K562 (cell line): ENCODE measurements at regions not wholly inside any gene's neighbourhood (a gene's known extent, or its start where the extent isn't known, plus 50 kb on each side); places are given as distances from the start of the nearest gene placed in this dataset.

ENCODE experiments used
- ATAC-seq: fragments of 200-7000 bp; cut with Tn5 transposase; 3 replicates; pipeline ENCODE4 v1.9.1; 2020; ENCODE audit warnings: moderate library complexity
- BruUV-seq: library from RNA; stranded (reverse); fragments of 400-500 nt; replicated peaks from 2 replicates; lab custom pipeline; 2021; lab: Mats Ljungman, UMichigan
- CTCF ChIA-PET: fragments of 300-600 bp; formaldehyde crosslinking; extraction: SDS; loops from one replicate; lab custom pipeline; 2021; ENCODE audit warnings: low intra/inter-chr PET ratio; lab: Yijun Ruan, JAX
- POLR2A ChIA-PET: fragments of 300-600, 350-650 bp; sonication (Branson Sonifier 250); formaldehyde crosslinking; extraction: SDS; loops from one replicate; lab custom pipeline; 2021; ENCODE audit warnings: antibody characterized with exemption, inconsistent platforms; lab: Yijun Ruan, JAX
- DNase-seq, 4 experiments: peaks; one replicate each; pipeline versions ENCODE4 v3.0.0 to v3.0.0-alpha.2; 2011 to 2018; ENCODE audit warnings: low spot score in 3 of 4, mixed read lengths in 3 of 4; ENCODE audit errors: extremely low read depth in 1 of 4
- FAIRE-seq: peaks from 2 replicates; lab custom pipeline; 2011; peaks lifted over from hg19 to GRCh38; lab: Jason Lieb, UNC
- H2AFZ ChIP-seq: 2 replicates; pipeline ENCODE4 v1.6.0; 2011; ENCODE audit warnings: low read depth, low read length, control low read depth, inconsistent platforms
- H3K27ac ChIP-seq: fragments of 200-600 bp; 3 replicates; pipeline ENCODE4 v1.8.0; 2011; ENCODE audit warnings: low read depth, mild to moderate bottlenecking, control low read depth, inconsistent platforms, low read length, moderate library complexity, mixed read lengths; ENCODE audit errors: extremely low read depth
- H3K27me3 ChIP-seq, 2 experiments: fragments of 300-600 bp in 1 of 2; 2 replicates in 1 of 2; 3 replicates in 1 of 2; pipeline versions ENCODE4 v1.6.0 to v1.8.0; 2011; ENCODE audit warnings: inconsistent platforms in 2 of 2, low read length in 2 of 2, mild to moderate bottlenecking in 1 of 2, mixed read lengths in 1 of 2, moderate library complexity in 1 of 2; ENCODE audit not compliant: control insufficient read depth in 2 of 2, insufficient read depth in 2 of 2
- H3K36me3 ChIP-seq: fragments of 300-600 bp; 3 replicates; pipeline ENCODE4 v1.8.0; 2011; ENCODE audit warnings: mild to moderate bottlenecking, low read length, inconsistent platforms; ENCODE audit not compliant: control insufficient read depth, insufficient read depth
- H3K4me1 ChIP-seq, 2 experiments: fragments of 200-600 bp in 1 of 2; replicated peaks in 1 of 2; 2 replicates in 1 of 2; 3 replicates in 1 of 2; pipeline versions ENCODE4 v1.5.1 to v1.8.0; 2011; ENCODE audit warnings: inconsistent platforms in 2 of 2, low read length in 2 of 2, mild to moderate bottlenecking in 1 of 2, mixed read lengths in 1 of 2, moderate library complexity in 1 of 2; ENCODE audit not compliant: control insufficient read depth in 2 of 2, insufficient read depth in 2 of 2
- H3K4me2 ChIP-seq: 2 replicates; pipeline ENCODE4 v1.6.1; 2011; ENCODE audit warnings: low read length, control low read depth, inconsistent platforms, mixed read lengths; ENCODE audit not compliant: insufficient read depth
- H3K4me3 ChIP-seq: fragments of 200-600 bp; sonication (generic), shearing (Covaris generic); 2 replicates; pipeline ENCODE4 v1.5.1; 2016; ENCODE audit warnings: control low read depth, inconsistent platforms
- H3K79me2 ChIP-seq: fragments of 200-600 bp; 3 replicates; pipeline ENCODE4 v1.8.0; 2011; ENCODE audit warnings: low read length, inconsistent platforms; ENCODE audit not compliant: control insufficient read depth, insufficient read depth
- H3K9ac ChIP-seq, 2 experiments: 2 replicates each; pipeline versions ENCODE4 v1.6.0 to v1.6.1; 2011; ENCODE audit warnings: low read depth in 2 of 2, low read length in 2 of 2, control low read depth in 1 of 2, inconsistent platforms in 1 of 2, mild to moderate bottlenecking in 1 of 2, mixed read lengths in 1 of 2; ENCODE audit not compliant: insufficient read depth in 1 of 2
- H3K9me1 ChIP-seq: one replicate; pipeline ENCODE4 v1.6.0; 2011; ENCODE audit warnings: inconsistent platforms, mild to moderate bottlenecking, low read length, moderate library complexity; ENCODE audit not compliant: control insufficient read depth, insufficient read depth
- H3K9me3 ChIP-seq: replicated peaks from 2 replicates; pipeline ENCODE4 v1.5.1; 2011; ENCODE audit warnings: low read depth, low read length, inconsistent platforms; ENCODE audit not compliant: control insufficient read depth, insufficient read depth
- H4K20me1 ChIP-seq: replicated peaks from 2 replicates; pipeline ENCODE4 v1.6.1; 2011; ENCODE audit warnings: low read length, inconsistent platforms, mixed read lengths; ENCODE audit not compliant: control insufficient read depth, insufficient read depth
- RNF2 ChIP-seq: sonication (generic); IDR thresholded peaks from 2 replicates; pipeline ENCODE4 v1.6.1; 2016
- STAT5B ChIP-seq: fragments of 250-450 bp; sonication (Bioruptor Pico); IDR thresholded peaks from 2 replicates; pipeline ENCODE4 v1.8.0; 2021; ENCODE audit warnings: mild to moderate bottlenecking, inconsistent platforms
- TFE3 ChIP-seq: fragments of 450-650 bp; formaldehyde crosslinking; IDR thresholded peaks from 2 replicates; pipeline ENCODE4 v1.4.0; 2020; ENCODE audit warnings: mild to moderate bottlenecking, mixed read lengths
- WGBS: fragments of 100-300 bp; shearing (Covaris generic); methylation state at CpG from one replicate; pipeline ENCODE4 v1.1.6; 2016; ENCODE audit warnings: low coverage, mixed read lengths; ENCODE audit not compliant: insufficient coverage; ENCODE audit errors: missing lambda C conversion rate; 5-methylcytosine and 5-hydroxymethylcytosine counted together
- in situ Hi-C: fragments of 300-500 bp; cut with MboI; formaldehyde crosslinking; loops from 4 replicates; pipeline ENCODE4 v1.15.0; 2018; ENCODE audit warnings: inconsistent platforms, mixed read lengths
- intact Hi-C: fragments of 100-400 bp; cut with micrococcal nuclease; formaldehyde crosslinking; loops from 2 replicates; pipeline ENCODE4 v1.14.2; 2022
- TF ChIP-seq, protein P1 (sequence below): fragments of 450-650 bp; IDR thresholded peaks from 2 replicates; pipeline ENCODE4 v1.6.1; 2016

- in situ Hi-C loops: no loop called here
Observed at GRCh38 chr2:43104763-43105162, 121.6 kb downstream of the ZFP36L2 start.

More at GRCh38 chr2:43104763-43105162, 121.6 kb downstream of the ZFP36L2 start:
- Histone ChIP-seq H3K4me2 (no peak overlapping the region), H3K27me3 (no peaks in the 10 kb centered on the region), H3K4me1 (peaks cover 12 to 19% of the 10 kb centered on the region in 2 experiments), H3K9ac (no peak overlapping the region), H3K9me3 (no peaks in the 10 kb centered on the region), H4K20me1 (no peaks in the 10 kb centered on the region), H3K9me1 (no peaks in the 10 kb centered on the region), H3K27ac (no peak overlapping the region), H3K79me2 (no peaks in the 10 kb centered on the region), H2AFZ (no peak overlapping the region), H3K36me3 (no peaks in the 10 kb centered on the region), H3K4me3 (no peak overlapping the region)
- ChIA-PET POLR2A (interaction anchor here (0.6 to 1.0 kb wide), 3 partner anchors 11 to 28 kb away, joined by 3 read pairs; no protein-coding TSS in a partner anchor), CTCF (no interaction called here)
- WGBS: 69% methylated on average over 2 of the region's 2 CpGs
- ATAC-seq (no peak; the same call in 2 of the 3 replicates), FAIRE-seq (no peak), DNase-seq (no peak)
- TF ChIP-seq, protein P1, sequence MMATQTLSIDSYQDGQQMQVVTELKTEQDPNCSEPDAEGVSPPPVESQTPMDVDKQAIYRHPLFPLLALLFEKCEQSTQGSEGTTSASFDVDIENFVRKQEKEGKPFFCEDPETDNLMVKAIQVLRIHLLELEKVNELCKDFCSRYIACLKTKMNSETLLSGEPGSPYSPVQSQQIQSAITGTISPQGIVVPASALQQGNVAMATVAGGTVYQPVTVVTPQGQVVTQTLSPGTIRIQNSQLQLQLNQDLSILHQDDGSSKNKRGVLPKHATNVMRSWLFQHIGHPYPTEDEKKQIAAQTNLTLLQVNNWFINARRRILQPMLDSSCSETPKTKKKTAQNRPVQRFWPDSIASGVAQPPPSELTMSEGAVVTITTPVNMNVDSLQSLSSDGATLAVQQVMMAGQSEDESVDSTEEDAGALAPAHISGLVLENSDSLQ: no peak
- TF ChIP-seq RNF2 (no peak), TFE3 (CRISPR knock-in tag) (no peak), STAT5B (CRISPR knock-in tag) (no peak)
- BruUV-seq: no TSS peak
- intact Hi-C loops: loop anchor here (5.0 kb wide), 2 partner anchors 82 to 127 kb away; no protein-coding TSS in a partner anchor
